NCI-H146 treated with DMSO at 0.1 percent for 48 hours (cell line): ENCODE measurements at regions not wholly inside any gene's neighbourhood (a gene's known extent, or its start where the extent isn't known, plus 50 kb on each side); places are given as distances from the start of the nearest gene placed in this dataset.
"Not testable (repeated sequence)": the region's sequence is repeated elsewhere in the genome, so short reads cannot be mapped to it uniquely, and the experiment has no call there.

Experiments
- DNase-seq: peaks from one replicate; lab custom pipeline; 2025; ENCODE audit not compliant: unreplicated experiment; lab: John Stamatoyannopoulos, UW

DNA sequence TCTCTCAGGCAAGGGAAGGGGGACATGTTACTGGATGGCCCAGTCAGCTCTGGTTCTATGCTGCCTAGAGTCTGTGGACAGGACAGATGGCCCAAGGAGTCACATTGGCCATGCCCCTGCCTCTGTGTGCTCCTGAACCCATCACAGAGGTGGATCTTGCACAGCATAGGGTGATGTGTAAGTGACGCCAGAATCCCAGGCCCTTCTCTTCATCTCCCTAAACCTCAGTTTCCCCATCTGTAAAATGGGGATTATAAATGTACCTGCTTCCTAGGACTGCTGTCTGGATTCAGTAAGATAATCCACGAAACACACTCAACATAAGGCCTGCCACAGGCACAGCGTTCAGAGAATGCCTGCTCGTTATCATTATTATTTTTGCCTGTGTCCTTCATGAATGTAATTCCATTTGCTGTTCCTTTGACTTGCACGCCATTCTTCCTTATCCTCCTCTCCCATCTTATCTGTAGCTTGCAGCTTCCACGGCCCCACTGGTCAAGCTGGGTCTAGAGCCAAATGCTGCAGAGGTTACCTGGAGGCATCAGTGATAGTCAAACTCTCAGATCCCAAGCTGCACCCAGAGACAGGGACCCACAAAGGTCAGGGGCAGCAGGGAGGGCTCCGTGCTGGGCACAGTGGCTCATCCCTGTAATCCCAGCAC, 207.0 kb downstream of the MN1 start:
- DNase-seq: no peak

DNA sequence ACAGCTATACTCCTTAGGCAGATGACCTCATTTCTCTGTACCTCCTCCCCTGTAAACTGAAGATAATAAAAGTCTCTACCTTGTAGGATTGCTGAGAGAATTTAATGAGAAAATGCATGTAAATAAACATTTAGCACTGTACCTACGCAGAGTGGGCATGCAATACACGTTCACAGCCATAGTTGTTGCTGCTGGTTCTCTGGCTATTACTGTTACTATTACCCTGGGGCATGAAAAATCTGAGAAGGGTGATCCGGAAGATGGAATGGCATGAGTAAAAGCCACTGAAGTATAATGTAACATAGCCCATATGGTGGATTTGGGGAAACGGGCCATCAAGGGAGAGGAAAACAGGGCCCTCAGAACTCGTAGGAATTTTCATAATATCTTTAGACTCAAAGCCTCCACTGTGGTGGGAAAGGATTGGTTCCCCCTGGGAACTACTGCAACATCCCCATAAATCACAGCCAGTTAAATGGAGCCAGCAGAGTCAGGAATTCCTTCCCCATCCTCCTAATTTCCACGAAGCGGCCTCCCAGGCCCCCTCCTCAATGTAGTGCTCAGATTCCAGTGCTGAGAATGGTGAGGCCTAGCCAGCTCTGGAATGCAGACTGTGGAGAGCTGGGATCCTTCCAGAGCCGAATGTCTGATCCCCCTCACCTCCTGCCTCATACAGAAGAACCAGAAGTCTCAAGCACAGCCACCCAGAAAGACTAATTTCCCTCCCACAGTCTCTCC, 205.3 kb downstream of the MN1 start:
- no peak for DNase-seq

DNA sequence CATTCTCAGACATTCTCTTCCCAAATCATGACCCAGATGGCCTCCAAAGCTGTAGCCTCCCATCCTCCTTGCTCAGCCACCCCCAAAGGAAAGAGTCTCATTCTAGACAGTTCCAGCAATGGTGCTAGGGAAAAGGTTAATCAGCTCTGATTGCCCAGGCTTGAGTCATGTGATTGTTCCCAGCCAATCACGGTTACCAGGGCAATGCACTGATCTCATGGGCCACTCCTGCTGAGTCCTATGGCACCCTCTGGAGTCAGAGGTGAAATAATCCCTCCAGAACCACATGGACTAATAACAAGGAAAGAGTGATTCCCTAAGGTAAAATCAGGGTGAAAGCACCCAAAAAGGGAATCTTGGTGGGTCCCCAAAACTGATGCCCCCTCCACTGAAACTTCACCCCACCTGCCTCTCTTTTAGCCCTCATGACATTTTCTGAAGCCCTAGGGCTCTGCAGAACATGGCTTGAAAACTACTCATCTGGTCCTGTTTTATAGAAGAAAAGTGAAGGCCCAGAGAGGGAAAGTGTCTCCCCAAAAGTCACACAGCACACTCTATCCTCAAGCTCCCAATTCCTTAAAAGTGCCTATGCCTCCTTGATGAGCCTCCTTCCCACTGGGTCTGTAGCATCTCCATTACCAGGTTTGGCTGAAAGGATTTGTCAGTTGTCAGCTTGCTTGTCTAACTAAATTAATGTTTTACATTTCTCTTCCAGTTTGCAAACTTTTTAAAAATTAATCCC, 203.7 kb downstream of the MN1 start:
- no peak for DNase-seq

DNA sequence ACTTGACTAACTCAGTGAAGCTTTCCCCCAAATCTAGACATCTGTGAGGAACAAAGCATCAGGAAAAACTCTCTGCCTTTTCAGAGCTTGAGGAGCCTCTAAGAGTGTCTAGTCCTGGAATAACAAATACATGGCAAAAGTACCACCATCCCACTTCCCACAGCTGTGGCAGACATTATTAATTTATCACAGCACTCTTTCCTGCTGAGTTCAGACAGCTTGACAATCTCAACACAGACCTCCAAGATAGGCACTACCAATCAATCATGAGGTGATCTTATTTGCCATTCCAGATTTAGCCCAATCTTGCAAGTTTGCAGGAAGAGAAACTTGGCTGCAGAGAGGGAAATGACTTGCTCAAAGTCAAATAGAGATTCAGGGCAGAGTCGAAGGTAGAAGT, 202.8 kb downstream of the MN1 start:
- DNase-seq: no peak

DNA sequence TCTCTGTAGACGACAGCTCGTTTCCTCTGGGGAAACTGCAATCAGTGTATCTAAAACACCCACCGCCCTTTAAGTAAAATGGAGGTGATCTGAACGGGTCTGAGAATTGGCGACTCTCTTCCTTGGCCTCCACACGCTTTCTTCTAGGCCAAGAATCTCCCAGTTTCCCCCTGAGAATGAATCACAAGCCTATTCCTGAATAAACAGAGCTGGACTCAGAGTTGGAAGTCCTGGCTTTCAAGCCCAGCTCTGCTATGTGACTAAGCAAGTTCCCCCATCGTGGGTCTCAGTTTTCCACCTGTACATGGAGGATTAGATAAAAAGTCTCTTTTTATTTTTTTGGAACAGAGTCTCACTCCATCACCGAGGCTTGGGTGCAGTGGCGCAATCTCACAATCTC, 200.4 kb downstream of the MN1 start:
- no peak for DNase-seq

DNA sequence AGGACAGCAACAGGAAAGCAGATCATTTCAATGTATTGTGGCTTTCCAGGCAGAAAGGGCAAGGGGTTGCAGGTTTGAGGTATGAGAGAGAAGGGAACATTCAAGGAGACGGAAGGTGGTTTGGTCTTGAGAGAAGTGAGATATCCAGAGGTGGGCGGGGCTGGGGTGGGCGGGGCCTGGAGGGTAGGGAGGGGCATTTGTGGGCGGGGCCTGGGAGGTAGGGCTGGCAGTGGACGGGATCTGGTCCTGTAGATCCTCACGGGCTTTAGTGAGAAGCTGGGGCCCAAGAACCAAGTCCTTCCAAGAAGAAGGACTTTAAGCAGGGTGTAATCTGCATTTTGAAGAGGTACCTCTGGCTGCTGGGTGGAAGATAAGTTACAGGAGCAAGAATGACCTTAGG, 199.2 kb downstream of the MN1 start:
- no peak for DNase-seq

DNA sequence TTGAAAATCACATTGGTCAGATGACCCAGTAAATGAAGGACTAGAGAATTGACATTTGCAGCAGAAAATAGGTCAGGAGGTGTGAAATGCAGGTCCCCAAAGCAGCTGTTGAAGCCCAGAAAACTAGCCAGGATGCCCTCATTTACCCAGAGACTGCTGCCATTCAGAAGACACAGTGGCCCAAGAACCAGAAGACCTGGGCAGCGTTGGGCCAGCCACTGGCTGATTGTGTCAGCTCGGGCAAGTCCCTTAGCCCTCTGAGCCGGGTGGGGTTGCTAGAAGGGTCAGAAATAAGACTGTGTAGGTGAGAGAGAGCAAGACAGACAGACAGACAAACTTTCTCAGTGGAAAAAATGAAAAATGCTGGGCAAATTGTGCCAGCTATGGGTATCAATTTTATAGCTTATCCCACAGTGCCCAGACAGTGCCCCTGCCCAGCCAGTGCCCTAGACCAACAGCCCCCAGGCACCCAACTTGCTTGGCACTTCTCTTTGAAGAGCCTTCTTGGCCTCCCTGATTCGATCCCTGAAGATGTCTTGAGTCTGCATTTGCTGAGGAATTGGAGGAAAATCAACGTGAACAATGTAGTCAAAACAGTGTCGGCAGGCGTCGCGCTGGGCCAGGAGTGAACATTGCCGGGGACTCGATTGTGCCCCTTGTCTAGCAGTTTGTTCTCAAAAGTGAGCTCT, 198.3 kb downstream of the MN1 start:
- DNase-seq: no peak

DNA sequence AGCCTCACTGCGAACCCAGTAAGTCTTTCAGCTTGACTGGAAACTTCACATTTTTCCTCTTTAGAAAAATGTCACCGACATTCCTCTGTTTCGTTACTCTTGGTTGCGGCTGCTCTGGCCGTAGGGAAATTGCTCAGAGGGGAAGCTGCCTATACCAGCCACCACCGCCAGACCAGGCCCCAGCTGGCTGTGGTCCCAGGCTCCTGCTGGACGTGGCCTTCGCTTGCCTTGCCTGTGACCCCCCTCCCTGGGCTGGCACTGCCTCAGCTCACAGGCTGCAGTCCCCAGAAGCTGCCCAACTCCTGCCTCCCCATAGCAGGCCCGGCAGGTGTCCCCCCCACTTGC, 197.8 kb downstream of the MN1 start:
- DNase-seq: no peak

DNA sequence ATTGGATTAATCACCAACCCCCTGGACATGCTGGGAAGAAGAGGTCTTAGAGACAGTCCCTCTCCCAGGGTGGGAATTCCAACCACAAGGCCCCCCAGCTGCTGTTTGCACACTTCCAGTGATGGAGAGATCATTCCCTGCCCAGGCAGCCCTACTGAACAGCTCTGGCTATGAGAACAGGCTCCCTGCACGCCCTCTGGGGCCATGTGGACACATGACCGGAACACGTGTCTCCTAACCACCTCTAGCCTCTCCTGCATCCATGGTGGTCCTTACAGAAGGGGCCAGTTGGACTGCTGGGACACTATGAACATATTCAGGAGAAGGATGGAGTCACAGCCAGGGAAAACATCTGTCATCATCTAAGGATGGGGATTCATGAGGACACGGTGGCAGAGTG, 196.2 kb downstream of the MN1 start:
- no peak for DNase-seq

DNA sequence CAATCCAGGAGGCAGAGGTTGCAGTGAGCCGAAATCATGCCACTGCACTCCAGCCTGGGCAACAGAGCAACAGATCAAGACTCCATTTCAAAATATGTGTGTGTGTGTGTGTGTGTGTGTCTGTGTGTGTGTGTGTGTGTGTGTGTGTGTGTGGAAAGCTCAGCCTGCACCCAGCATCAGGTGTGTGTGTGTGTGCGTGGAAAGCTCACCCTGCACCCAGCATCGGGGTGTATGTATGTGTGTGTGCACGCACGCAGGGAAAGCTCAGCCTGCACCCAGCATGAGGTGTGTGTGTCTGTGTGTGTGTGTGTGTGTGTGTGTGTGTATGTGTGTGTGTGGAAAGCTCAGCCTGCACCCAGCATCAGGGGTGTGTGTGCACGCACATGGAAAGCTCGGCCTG, 193.8 kb downstream of the MN1 start:
- not testable (repeated sequence) for DNase-seq

DNA sequence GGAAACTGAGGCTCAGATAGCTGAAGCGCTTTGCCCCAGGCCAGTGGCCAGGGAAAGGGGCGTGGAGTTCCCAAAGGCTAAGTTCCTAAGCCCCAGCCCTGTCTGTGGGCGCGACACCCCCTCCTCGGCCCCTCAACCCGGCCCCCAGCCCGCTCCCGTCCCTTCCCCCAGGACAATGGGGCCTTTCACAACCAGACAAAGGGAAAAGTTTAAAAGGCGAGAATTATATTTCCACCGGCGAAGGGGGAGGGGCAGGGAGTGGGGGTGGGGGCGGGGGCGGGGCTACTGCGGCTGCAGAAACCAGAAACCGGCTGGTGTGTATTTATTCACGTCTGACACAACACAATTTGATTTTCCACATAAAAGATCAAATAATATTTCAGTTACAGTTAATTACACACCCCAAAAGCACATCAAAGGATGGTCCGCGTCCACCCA, 192.1 kb downstream of the MN1 start:
- DNase-seq: no peak

DNA sequence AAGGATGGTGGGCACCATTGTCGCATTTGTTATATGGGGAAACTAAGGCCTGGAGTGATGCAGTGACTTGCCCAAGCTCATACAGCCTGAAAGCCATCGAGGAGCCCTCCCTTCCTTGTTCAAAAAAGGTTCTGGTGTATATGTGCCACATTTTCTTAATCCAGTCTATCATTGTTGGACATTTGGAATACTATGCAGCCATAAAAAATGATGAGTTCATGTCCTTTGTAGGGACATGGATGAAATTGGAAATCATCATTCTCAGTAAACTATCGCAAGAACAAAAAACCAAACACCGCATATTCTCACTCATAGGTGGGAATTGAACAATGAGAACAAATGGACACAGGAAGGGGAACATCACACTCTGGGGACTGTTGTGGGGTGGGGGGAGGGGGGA, 191.4 kb downstream of the MN1 start:
- DNase-seq: not testable (repeated sequence)

DNA sequence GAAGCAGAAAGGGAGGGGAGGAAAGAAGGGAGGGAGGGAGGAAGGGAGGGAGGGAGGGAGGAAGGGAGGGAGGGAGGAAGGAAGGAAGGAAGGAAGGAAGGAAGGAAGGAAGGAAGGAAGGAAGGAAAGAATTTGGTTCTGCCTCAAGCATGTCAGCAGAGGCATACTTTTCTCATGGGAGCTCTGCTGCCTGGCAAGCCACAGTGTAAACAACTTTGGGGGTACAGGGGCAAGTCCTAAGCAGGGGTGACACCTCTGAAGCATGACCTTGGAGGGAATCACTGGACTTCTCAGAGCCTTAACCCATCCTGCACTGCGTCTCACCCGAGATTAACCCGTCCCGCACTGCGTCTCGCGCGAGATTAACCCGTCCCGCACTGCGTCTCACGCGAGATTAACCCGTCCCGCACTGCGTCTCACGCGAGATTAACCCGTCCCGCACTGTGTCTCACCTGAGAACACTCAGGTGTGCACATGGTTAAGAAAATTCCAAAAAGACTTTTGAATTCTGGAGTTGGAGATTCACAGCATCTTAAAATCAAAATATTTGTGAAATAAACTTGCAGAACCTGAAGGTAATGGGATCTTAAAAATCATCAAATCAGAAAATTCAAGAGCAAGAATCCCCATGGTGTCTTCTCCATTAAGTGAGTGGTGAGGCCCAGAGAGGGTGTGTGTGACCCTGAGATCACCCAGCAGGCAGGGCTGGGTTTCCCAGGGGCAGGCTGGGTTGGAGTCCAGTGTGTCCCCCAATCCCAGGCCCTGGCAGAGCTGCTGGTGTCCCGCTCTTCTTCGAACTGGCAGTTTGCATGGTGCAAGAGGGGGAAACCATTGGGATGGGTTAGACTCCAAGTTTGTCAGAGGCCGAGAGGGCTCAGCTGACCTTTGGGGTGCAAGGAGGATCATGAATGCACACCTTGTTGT, 190.4 kb downstream of the MN1 start:
- DNase-seq: no peak

DNA sequence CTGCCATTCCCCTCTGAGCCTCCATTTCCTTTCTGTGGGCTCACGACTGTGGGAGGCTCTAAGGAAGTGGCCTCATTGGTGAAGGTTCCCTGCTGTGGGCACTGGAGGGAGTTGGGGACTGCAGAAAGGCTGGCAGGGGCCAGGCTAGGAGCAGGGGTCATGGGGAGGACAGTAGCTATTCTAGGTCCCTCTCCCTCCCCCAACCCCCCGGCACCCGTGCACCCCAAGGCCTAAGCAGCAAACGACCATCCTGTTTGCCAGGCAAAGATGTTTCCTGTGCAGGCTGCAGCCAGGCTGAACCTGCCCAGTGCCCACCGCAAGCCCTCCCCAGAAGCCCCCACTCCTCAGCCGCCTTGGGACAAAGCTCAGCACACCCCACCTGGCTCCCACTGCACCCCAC, 189.4 kb downstream of the MN1 start:
- no peak for DNase-seq

DNA sequence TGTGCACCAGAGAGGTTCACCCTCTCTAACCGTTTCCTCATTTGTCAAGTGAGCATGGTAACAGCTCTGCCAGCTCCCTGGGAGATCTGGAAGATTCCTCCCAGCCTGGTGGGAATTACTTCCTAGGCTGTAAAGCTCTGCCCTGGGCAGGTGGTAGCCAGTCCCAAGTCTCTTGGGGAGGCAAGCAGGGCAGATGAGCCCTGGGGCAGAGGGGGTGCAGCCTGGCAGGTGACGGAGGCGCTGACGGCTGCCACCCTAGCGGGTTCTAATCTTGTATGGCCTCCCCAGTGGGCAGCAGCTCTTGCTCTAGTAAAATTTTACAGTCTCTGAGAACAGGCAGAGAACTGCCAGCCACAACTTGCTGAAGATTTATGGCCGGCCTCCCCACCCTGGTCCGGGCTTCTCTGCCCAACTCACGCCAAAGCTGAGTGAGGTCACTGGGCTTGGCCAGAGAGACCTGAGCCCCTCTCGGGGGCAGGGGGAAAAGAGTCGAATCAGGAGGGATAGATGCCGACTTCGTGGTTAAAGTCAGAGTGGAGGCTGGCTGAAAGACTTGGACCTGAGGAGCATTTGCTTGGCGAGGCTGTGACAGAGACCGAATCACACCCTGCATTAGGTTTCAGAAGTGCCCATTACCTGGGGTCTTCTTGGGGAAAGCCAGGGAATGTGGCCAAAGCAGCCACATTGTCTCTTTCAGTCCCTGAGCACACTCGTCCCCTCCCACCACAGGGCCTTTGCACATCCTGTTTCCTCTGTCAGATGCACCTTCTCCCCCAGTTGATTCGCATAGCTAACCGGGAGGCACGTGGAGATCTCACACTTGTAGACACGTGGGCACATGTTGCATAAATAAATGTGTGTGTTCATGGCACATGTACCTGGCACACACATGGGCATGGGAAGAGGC, 188.2 kb downstream of the MN1 start:
- DNase-seq: no peak

DNA sequence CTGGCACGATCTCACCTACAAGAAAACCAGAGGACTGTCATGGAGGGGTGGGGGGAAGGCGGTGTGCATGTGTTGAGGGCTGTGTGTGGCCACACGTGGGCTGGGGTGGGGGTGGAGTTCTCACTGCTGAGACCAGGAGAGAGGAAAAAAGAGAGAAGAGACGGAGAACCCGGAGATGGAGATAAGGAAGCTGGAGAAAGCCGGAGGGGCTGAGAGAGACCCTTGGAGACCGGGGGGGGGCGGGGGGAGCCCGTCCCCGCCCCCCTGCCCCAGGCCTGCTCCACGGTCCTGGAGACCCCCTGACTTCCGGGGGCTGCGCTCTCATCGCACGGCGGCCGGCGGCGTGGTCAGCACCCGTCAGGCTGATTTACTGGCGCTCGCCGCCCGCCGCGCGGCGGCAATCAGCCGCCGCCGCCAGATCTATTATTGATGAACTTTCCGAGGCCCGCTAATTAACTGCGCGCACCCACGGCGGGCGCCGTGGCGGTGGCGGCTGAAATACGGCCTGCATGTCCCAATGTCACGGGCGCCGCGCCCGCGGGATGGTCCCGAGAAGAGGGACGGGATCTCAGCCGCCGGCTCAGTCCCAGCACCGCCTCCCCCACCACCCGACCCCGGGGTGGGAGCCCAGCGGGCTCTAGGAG, 187.4 kb downstream of the MN1 start:
- DNase-seq: no peak

DNA sequence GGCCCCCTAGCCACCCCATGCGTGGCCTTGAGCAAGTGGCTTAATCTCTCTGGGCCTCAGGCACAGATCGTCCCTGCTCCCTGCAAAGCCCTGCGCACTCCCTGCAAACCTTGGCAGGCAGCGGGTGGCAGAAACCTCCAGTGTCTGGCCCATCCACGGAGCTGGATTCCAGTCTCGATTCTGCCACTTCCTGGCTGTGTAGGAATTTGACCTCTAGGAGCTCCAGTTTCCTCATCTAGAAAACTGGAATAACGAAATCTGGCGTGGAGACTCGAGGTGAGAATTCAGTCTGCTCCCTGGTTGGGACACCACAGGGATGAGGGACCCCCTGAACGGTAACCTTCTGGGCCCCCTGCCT, 186.9 kb downstream of the MN1 start:
- no peak for DNase-seq

DNA sequence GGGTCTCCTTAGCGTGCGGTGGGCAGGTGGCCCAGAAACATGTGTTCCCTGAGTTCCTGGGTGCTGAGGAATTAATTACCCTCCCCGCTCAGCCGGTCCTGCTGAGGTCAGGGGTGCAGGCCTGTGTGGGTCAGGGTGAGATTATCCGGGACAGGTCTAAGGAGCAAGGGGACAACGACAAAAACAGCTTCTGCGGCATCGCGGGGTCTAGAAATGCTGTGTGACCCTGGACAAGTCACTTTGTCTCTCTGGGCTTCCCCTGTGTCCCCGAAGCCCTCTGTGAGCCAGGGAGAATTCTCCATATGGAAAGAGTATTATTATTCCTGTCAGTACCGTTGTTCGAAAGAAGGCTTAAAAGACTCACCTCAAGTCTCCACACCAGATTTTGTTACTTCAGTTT, 186.1 kb downstream of the MN1 start:
- no peak for DNase-seq

DNA sequence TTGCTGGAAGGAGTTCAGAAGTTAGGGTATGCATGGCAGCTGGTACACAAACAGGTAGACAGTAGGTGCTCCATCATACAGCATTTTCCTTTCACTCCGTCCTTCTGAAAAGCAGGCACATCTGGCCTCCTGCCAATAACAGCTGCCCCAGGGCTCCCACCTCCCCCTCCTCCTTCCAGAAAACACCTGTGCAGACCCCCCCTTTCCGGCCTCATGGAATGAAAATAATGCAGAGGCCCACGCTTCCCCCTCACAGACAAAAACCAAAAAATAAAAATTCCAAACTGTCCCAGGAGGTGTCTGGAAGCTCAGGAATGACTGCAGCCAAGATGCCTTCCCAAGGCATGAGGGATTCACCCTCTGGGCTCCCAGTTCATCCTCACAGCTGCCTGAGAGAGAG, 185.5 kb downstream of the MN1 start:
- DNase-seq: no peak
